Stimulated activated CD4-positive, alpha-beta T cell treated with anti-CD3 and anti-CD28 coated beads, TNF-alpha, amount 100 ng/mL, for 1 hour (primary cell): ENCODE measurements at regions not wholly inside any gene's neighbourhood (a gene's known extent, or its start where the extent isn't known, plus 50 kb on each side); places are given as distances from the start of the nearest gene placed in this dataset.

Experiments used
- DNase-seq, 3 donors: peaks; one replicate each; pipeline ENCODE4 v3.0.0-alpha.2; 2020; ENCODE audit warnings: low read depth in 3 of 3, low spot score in 1 of 3

- no peak for DNase-seq
Observed at GRCh38 chr11:116101902-116102301, 597.7 kb upstream of the CADM1 start.

GRCh38 chr11:116100016-116100415 is 595.8 kb upstream of the CADM1 start:
- DNase-seq = no peak

- no peak for DNase-seq
Observed at GRCh38 chr11:116099541-116099940, 595.3 kb upstream of the CADM1 start.

GRCh38 chr11:116096272-116096995 is 592.2 kb upstream of the CADM1 start:
- DNase-seq = no peak

- no peak for DNase-seq
Observed at GRCh38 chr11:116093481-116094270, 589.5 kb upstream of the CADM1 start.

GRCh38 chr11:116093065-116093464 is 588.9 kb upstream of the CADM1 start:
- DNase-seq = no peak

GRCh38 chr11:116086426-116086825 is 582.2 kb upstream of the CADM1 start:
- DNase-seq = no peak

GRCh38 chr11:116085031-116085635 is 580.9 kb upstream of the CADM1 start:
- DNase-seq = no peak

- no peak for DNase-seq
Observed at GRCh38 chr11:116084511-116084910, 580.3 kb upstream of the CADM1 start.

GRCh38 chr11:116082256-116082655 is 578.0 kb upstream of the CADM1 start:
- DNase-seq = no peak

GRCh38 chr11:116079580-116079979 is 575.4 kb upstream of the CADM1 start:
- DNase-seq = no peak

GRCh38 chr11:116078101-116078591 is 573.9 kb upstream of the CADM1 start:
- DNase-seq = no peak

- DNase-seq = no peak
Observed at GRCh38 chr11:116077092-116077491, 572.9 kb upstream of the CADM1 start.

GRCh38 chr11:116073854-116074837 is 569.9 kb upstream of the CADM1 start:
- DNase-seq = no peak

- DNase-seq = no peak
Observed at GRCh38 chr11:116072601-116073410, 568.6 kb upstream of the CADM1 start.

- DNase-seq = no peak
Observed at GRCh38 chr11:116072133-116072532, 567.9 kb upstream of the CADM1 start.

- no peak for DNase-seq
Observed at GRCh38 chr11:116071241-116071640, 567.0 kb upstream of the CADM1 start.

- DNase-seq = no peak
Observed at GRCh38 chr11:116070520-116070919, 566.3 kb upstream of the CADM1 start.

GRCh38 chr11:116066777-116067176 is 562.6 kb upstream of the CADM1 start:
- DNase-seq = no peak

- DNase-seq = no peak
Observed at GRCh38 chr11:116065986-116066385, 561.8 kb upstream of the CADM1 start.
